HFFc6 (cell line): ENCODE measurements at regions not wholly inside any gene's neighbourhood (a gene's known extent, or its start where the extent isn't known, plus 50 kb on each side); places are given as distances from the start of the nearest gene placed in this dataset.

Experiments used
- DNase-seq: peaks from one replicate; pipeline ENCODE4 v3.0.0-alpha.2; 2018
- H3K27ac Mint-ChIP-seq: 2 replicates; pipeline ENCODE4 v1.8.0; 2020; ENCODE audit warnings: mild to moderate bottlenecking, mixed read lengths
- H3K27me3 Mint-ChIP-seq: 2 replicates; pipeline ENCODE4 v1.8.0; 2021; ENCODE audit warnings: mild to moderate bottlenecking, moderate library complexity, mixed read lengths; ENCODE audit not compliant: insufficient read depth
- H3K36me3 Mint-ChIP-seq: 2 replicates; pipeline ENCODE4 v1.8.0; 2021; ENCODE audit warnings: low read depth, mixed read lengths
- H3K4me1 Mint-ChIP-seq: 2 replicates; pipeline ENCODE4 v1.8.0; 2020; ENCODE audit warnings: low read depth, mixed read lengths
- H3K4me3 Mint-ChIP-seq: 2 replicates; pipeline ENCODE4 v1.8.0; 2020; ENCODE audit warnings: mild to moderate bottlenecking, moderate library complexity, mixed read lengths
- H3K9me3 Mint-ChIP-seq: 2 replicates; pipeline ENCODE4 v1.8.0; 2020; ENCODE audit warnings: mild to moderate bottlenecking, mixed read lengths
- TF ChIP-seq, protein P1 (sequence below): fragments of 200-600 bp; sonication (generic); IDR thresholded peaks from 2 replicates; pipeline ENCODE4 v1.5.0; 2021; ENCODE audit warnings: antibody characterized with exemption, mild to moderate bottlenecking

DNA sequence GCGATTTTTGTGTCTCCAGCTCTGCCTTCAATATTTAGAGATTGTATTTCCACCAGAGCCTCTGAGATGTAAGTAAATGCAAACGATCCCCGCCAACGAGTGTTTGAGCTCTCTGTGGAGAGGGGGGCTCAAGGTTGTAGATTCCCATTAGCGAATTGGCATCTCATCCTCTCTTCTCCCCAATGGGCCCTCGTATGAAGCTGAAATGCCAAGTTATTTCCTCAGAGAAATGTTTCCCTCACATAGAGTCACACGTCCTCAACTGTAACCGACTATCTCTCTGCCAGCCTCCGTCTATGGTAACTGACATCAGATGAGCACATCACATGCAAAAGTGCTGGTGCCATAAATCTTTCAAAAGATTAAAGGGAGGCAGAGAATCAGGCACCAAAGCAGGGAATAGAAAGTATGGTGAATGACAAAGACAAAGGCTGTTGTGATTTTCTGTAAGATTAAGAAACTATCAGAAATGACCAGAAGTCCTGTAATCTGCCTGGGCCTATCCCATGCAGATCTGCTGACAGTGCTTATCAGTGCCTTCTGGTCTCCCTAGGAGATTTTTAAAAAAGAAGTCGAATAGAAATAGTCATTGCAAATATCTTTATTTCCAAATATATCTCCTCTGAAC, 157.1 kb downstream of the PDGFRA start:
- Mint-ChIP-seq H3K36me3 (no peaks in the 10 kb centered on the region), H3K27ac (no peak overlapping the region), H3K9me3 (no peaks in the 10 kb centered on the region), H3K4me1 (no peaks in the 10 kb centered on the region), H3K4me3 (no peak overlapping the region), H3K27me3 (peaks cover 16% of the 10 kb centered on the region)
- TF ChIP-seq, protein P1, sequence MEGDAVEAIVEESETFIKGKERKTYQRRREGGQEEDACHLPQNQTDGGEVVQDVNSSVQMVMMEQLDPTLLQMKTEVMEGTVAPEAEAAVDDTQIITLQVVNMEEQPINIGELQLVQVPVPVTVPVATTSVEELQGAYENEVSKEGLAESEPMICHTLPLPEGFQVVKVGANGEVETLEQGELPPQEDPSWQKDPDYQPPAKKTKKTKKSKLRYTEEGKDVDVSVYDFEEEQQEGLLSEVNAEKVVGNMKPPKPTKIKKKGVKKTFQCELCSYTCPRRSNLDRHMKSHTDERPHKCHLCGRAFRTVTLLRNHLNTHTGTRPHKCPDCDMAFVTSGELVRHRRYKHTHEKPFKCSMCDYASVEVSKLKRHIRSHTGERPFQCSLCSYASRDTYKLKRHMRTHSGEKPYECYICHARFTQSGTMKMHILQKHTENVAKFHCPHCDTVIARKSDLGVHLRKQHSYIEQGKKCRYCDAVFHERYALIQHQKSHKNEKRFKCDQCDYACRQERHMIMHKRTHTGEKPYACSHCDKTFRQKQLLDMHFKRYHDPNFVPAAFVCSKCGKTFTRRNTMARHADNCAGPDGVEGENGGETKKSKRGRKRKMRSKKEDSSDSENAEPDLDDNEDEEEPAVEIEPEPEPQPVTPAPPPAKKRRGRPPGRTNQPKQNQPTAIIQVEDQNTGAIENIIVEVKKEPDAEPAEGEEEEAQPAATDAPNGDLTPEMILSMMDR, result no peak
- no peak for DNase-seq

DNA sequence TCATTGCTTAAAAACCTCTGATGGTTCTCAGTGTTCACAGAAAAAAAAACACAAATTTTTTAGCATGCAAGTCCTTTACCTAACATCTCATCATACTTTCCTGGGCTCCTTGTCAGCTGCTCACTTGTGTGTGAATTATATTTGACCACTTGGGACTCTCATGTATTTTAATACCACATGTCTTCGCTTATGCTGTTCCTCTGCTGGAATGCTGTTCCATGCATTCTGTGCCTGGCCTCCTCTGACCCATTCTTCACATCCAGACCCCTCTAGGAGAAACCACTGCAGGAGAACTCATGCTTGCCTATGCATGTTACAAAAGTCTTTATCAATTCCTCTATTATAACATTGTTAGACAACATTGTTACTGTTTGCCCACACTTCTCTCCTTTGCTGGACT, 157.6 kb downstream of the PDGFRA start:
- TF ChIP-seq, protein P1, result no peak
- Mint-ChIP-seq H3K36me3 (no peaks in the 10 kb centered on the region), H3K4me1 (no peaks in the 10 kb centered on the region), H3K4me3 (no peak overlapping the region), H3K27ac (no peak overlapping the region), H3K9me3 (no peaks in the 10 kb centered on the region), H3K27me3 (peaks cover 16% of the 10 kb centered on the region)
- no peak for DNase-seq

DNA sequence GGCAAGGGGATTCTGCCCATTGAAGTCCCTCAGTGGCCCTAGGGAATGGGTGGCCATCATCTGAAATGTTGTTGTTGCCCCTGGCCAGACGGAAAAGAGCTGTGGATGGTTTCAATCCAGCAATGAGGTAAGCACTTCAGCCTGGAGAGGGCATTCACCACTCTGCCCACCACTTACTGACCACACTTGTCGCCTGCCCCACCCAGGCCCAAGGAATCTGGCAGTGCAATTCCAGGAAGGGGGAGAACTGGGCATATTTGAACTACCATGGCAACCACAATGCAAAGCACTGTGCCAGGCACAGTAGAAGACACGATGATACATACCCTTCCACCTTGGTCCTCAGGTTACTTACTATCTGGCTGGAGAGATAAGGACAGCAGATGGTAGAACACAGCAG, 161.6 kb downstream of the PDGFRA start:
- H3K9me3 Mint-ChIP-seq, result no peaks in the 10 kb centered on the region
- no peak overlapping the region for H3K27ac Mint-ChIP-seq
- H3K4me1 Mint-ChIP-seq, result no peaks in the 10 kb centered on the region
- H3K36me3 Mint-ChIP-seq, result no peaks in the 10 kb centered on the region
- TF ChIP-seq, protein P1, result no peak
- H3K4me3 Mint-ChIP-seq, result no peak overlapping the region
- DNase-seq, result no peak
- peaks cover 5% of the 10 kb centered on the region for H3K27me3 Mint-ChIP-seq

DNA sequence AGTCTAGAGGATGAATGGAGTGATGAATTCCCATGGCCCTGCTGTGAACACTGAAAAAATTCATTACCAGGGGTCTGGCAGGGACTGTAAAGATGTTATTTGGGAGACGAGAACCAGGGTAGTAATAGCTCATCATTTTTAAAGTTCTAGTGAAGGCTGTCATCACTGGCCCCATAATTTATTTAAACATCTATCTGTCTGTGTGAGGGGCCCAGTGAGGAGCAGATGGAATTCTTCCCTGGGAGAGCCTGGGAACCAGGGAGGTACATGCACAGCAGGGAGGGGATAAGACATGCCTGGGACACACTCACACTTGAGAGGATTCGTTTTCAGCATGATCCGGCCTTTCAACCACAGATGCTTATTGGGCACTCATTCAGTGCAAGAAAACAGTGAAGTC, 162.0 kb downstream of the PDGFRA start:
- no peak for DNase-seq
- no peaks in the 10 kb centered on the region for H3K36me3 Mint-ChIP-seq
- no peak overlapping the region for H3K27ac Mint-ChIP-seq
- H3K4me1 Mint-ChIP-seq, result no peaks in the 10 kb centered on the region
- H3K9me3 Mint-ChIP-seq, result no peaks in the 10 kb centered on the region
- H3K27me3 Mint-ChIP-seq, result peaks cover 5% of the 10 kb centered on the region
- TF ChIP-seq, protein P1, result no peak
- H3K4me3 Mint-ChIP-seq, result no peak overlapping the region

DNA sequence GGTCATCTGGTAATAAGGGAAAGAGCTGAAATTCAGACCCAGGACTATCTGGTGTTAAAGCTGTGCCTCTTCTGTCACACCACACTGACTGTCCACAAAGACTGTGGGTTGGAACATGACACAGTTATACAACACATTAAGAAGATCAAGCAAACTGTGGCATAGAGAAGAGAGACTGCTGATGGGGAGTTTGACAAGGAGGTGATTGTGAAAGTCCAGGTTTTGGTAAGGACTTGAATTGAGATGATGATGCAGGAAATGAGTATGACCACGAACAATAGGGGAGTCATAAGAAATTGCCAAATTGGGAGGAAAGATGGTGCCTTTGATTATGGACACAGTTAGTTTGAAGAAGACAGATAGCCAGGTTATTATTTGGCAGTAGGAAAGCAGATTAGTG, 163.4 kb downstream of the PDGFRA start:
- no peaks in the 10 kb centered on the region for H3K9me3 Mint-ChIP-seq
- no peaks in the 10 kb centered on the region for H3K4me1 Mint-ChIP-seq
- H3K36me3 Mint-ChIP-seq, result no peaks in the 10 kb centered on the region
- peaks cover 2% of the 10 kb centered on the region for H3K27me3 Mint-ChIP-seq
- H3K4me3 Mint-ChIP-seq, result no peak overlapping the region
- no peak for DNase-seq
- H3K27ac Mint-ChIP-seq, result no peak overlapping the region
- TF ChIP-seq, protein P1, result no peak

DNA sequence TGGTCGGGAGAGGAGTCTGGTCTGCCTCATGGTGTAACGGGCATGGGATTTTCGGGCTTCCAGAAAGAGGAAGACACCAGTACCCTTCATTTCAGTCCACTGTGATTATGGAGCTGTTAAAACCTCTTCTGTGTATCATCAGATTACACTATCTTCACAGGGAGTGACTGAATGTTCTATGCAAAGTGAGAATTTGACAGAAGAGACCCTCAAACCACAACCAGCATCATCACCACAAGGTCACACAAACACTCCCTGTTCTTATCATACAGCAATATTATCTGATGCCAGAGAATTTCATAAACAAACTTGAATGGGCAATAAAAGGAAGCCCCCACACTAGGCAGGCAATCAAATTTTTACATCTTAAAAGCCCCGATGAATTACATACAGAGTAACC, 164.2 kb downstream of the PDGFRA start:
- H3K27me3 Mint-ChIP-seq, result peaks cover 2% of the 10 kb centered on the region

More for the DNA sequence above, 164.2 kb downstream of the PDGFRA start:
- H3K9me3 Mint-ChIP-seq, result no peaks in the 10 kb centered on the region
- TF ChIP-seq, protein P1, result no peak
- no peak for DNase-seq
- H3K27ac Mint-ChIP-seq, result no peak overlapping the region
- no peaks in the 10 kb centered on the region for H3K4me1 Mint-ChIP-seq
- no peaks in the 10 kb centered on the region for H3K36me3 Mint-ChIP-seq
- no peak overlapping the region for H3K4me3 Mint-ChIP-seq
